KG1 (cell line): ENCODE measurements at regions not wholly inside any gene's neighbourhood (a gene's known extent, or its start where the extent isn't known, plus 50 kb on each side); places are given as distances from the start of the nearest gene placed in this dataset.
"Not testable (repeated sequence)": the region's sequence is repeated elsewhere in the genome, so short reads cannot be mapped to it uniquely, and the experiment has no call there.

Experiments
- DNase-seq: peaks from one replicate; lab custom pipeline; 2025; lab: John Stamatoyannopoulos, UW

GRCh38 chr4:97215409-97215941 lies 927.8 kb downstream of the STPG2 start:
- DNase-seq: no peak

- no peak for DNase-seq
Measured at GRCh38 chr4:97216046-97216445, 927.2 kb downstream of the STPG2 start.

DNA sequence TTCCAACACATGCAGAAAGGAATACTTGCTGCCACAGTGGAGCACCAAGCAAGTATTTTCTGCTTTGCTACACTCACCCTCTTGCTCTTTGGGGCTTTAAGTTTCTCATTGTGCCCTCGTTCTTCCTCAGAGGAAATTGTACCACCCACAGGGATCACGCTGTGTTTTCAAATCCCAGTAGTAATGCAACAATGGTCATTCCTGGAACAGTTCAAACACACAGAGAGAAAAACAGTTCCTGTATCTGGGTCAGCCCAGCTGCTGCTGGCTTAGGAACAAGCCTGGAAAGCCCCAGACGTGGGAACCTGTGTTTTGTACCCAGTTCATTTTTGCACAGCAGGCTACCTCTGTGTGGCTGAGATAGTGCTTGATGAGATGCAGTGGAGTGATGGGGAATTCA lies 907.8 kb downstream of the STPG2 start:
- DNase-seq: no peak

- no peak for DNase-seq
Measured at GRCh38 chr4:97238956-97239666, 904.2 kb downstream of the STPG2 start.

- DNase-seq: no peak
Measured at GRCh38 chr4:97239667-97239997, 903.6 kb downstream of the STPG2 start.

DNA sequence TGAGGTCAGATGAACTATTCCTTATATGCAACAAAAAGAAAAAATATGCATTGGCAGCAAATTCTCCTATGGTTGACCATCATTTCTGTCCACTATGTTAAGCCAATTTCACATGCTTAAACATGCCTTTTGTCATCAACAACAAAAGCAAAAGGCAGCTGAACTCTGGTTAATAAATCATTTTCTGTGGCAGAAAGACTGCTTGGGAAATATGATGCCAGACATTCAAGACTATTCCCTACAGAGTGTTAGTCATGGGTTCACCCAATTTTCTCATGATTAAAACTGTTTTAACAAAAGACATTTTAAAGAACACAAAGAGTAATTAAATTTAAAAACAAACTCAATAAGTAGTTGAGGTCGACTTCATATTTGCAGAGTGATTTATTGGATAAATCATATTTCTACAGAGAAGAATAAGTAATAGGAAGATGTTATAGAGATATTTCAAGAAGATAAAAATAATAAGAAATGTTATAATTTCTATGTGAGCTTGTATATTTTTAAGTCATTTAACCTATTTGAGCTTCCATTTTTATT lies 890.6 kb downstream of the STPG2 start:
- DNase-seq: no peak

DNA sequence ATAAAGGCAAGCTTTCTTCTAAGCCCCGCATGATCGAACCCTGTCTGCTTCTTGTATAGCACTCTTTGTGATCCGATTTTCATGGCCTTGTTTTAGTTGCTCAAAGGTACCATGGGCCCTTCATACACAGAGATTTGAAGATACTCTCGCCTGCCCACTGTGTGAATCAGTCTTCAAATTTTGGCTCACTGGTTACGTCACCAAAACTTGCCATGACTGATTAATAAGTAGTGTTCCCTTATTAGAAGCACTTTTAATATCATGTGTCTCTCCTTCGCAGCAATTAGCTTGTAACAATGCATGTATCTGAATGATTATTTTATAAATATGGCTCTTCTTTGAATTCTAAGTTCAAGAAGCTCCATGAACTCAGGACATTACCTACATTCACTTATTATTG lies 880.5 kb downstream of the STPG2 start:
- DNase-seq: no peak

GRCh38 chr4:97270051-97270450 lies 873.2 kb downstream of the STPG2 start:
- DNase-seq: no peak

- DNase-seq: no peak
Measured at GRCh38 chr4:97279391-97279790, 863.9 kb downstream of the STPG2 start.

DNA sequence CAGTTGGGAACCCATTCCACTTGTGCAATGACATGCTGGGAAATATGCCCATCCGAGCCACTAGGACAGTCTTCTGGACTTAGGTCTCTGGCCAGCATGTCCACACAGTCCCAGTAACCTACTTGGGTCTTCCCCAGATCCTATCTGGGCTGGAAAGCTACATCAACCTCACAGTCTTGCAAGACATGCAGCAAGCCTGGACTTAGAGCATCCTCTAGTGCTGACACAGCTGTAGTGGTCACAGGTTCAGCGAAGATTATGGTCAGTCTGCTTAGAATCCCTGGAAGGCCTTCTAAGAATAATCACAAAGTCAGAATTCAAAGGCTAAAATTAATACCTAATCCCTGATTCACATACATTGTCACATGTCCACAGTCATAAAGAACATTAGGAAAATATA lies 842.7 kb downstream of the STPG2 start:
- no peak for DNase-seq

DNA sequence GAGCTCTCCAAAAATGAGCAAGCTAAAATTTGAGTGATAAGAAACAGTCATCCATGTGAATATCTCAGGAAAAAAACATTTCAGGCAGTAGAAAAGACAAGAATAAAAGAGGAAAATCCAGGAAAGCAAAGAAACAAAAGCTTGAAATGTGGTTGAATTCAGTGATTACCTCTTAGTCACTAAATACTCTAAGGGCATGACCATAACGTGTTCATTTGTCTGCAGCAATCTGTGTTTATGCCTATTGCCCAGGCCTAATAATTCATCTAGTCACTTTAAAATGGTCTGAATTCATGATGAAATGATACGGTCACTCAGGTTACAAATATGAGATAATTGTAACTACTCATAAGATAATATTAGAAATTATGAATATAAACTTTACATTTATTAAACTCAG lies 837.9 kb downstream of the STPG2 start:
- DNase-seq: no peak

DNA sequence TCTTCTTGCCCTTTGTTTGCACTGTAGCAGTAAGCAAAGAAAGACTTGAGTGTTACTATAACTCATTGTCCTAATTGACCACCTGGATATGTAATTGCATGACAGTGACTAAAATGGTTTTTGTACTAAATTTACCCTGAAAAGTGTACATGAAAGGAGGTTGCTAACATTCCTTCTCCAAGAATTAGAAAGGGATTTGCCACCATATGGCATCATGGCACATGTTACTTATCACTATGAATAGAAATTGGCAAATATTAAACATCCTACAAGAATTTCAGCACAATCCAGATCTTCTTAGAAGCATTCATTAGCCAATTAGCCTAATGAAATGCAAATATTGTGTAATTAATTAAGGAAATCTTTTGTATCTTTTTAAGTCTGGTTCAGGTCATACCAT lies 834.2 kb downstream of the STPG2 start:
- no peak for DNase-seq

DNA sequence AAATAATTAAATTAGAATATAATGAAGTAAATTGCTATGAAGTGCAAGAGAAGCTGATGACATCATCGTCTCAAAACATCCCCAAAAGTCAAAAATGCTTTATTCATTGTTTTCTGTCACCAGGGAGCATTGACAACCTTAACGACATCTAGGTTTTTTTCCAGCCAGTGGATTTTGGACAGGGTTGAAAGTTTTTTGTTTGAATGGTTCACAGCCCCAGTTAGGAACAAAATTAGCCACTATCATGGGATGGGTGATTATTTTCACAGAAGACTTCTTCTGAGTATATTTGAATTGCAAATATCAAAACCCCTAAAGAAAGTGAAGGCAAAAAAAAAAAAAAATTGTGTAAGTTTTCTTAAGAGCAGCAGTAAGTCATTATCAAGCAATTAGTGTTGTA lies 826.1 kb downstream of the STPG2 start:
- DNase-seq: no peak

DNA sequence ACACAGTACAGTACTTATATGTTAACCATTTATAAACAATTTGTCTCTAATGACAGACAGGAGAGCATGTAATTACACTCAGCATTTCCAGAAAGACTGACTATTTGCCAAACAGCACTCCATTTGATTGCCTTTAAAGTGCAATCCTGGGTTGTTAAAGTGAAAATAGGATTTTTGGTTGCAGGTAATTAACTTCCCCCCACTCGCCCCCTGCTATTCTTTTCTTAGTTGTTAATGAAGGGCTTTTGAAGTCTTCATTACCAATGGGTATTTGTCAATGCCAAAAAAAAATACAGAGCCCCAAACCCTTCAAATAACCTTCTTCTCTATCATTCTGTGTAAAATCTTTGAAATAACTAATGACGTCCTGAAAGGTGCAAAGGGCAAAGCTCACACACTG lies 825.6 kb downstream of the STPG2 start:
- no peak for DNase-seq

DNA sequence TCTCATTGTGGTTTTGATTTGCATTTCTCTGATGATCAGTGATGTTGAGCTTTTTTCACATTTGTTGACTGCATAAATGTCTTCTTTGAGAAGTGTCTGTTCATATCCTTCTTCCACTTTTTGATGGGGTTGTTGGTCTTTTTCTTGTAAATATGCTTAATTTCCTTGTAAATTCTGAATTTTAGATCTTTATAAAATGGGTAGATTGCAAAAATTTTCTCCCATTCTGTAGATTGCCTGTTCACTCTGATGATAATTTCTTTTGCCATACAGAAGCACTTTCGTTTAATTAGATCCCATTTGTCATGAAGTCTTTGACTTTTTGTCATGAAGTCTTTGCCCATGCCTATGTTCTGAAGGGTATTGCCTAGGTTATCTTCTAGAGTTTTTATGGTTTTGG lies 817.5 kb downstream of the STPG2 start:
- DNase-seq: not testable (repeated sequence)

GRCh38 chr4:97330917-97331316 lies 812.4 kb downstream of the STPG2 start:
- no peak for DNase-seq

DNA sequence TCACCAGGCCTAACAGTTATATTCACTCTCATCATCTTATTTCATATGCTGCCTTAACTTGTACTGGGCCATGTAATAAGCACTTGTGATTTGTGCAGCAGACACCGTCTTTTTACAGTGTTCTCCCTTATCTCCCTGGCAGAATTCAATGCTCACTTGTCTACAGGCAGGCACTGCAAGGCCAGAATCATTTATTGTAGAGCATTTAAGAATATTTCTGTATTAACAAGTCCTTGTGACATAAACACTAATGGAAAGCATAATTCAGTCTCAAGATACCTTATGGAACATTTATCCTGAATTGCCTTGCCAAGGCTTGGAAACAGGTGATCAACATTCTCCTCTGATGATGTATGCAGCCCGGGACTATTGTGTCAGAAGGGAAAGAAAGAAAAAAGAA lies 808.9 kb downstream of the STPG2 start:
- DNase-seq: no peak

GRCh38 chr4:97349468-97350186 lies 793.6 kb downstream of the STPG2 start:
- DNase-seq: no peak

DNA sequence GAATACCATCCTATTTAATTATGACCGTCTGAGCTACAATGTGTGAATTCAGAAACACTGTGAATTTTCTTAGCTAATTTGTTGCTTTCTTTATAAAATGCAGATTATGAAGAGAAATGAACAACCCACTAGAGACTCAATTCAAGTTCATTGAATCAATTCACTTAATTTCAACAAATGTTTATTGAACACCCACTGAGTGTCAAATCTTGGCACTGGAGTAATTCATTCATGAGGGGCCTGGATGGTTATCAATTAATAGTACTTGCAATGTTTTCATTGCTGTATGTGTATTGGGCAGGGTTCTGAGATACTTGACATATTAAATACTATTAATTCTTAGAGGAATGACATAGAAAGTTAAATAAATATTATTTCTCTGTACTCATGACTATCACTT lies 789.4 kb downstream of the STPG2 start:
- no peak for DNase-seq

DNA sequence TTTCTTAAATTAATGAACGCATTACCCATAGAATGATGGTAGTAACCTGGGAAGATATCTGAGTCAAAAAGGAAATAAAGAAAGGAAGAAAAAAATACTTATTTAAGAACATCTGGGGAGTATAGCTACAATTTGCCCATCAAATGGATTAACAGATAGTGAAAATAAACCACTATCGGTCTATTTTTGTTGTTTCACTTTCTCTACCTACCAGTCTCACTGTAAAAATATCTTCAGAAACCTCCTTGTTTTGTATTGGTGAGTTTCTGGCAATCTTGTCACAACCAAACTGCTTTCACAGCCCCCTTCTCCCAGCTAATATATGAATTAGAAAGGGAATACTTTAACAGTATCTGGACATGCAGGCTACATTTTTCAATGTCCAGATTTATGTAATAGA lies 783.5 kb downstream of the STPG2 start:
- DNase-seq: no peak

- no peak for DNase-seq
Measured at GRCh38 chr4:97360733-97361132, 782.5 kb downstream of the STPG2 start.

DNA sequence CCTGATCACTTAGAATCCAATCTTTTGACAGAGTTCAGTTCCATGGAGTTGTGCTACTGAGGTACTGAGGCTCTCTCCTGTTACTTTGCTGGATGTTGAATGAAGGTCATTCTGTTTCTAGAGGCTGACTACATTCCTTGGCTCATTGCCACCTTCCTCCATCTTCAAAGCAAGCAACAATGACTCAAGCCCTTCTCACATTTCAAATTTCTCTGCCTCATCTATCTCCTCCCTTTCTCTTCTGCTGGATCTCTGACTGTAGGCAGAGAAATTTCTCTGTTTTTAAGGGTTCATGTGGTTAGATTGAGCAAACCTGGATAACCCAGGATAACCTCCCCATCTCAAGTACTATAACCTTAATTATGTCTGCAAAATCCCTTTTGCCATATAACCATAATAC lies 775.4 kb downstream of the STPG2 start:
- no peak for DNase-seq

GRCh38 chr4:97370568-97370967 lies 772.7 kb downstream of the STPG2 start:
- no peak for DNase-seq

DNA sequence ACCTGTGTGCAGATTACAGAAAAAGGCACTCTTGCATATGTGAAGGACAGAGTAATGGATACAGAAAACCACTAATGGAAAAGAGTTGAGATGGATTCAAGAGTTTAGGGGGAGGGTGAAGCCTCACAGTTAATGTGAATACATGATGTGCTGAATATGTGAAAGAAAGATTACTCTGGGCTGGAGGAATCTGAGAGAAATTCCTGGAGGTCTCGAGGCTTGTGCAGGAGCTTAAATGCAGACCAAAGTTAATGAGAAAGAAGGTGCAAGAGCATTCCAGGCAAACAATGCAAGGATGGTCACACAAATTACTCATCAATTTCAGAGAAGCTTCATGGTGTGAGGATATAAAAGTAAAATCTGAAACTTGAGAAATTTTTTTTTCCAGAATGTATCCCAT lies 768.8 kb downstream of the STPG2 start:
- no peak for DNase-seq
